HepG2 (cell line): ENCODE measurements at regions not wholly inside any gene's neighbourhood (a gene's known extent, or its start where the extent isn't known, plus 50 kb on each side); places are given as distances from the start of the nearest gene placed in this dataset.

Experiments used
- CTCF ChIP-seq: sonication (generic); formaldehyde crosslinking; IDR thresholded peaks from 2 replicates; pipeline ENCODE4 v1.5.0; 2020; ENCODE audit warnings: mild to moderate bottlenecking, missing genetic modification reagents, moderate library complexity
- EZH2 ChIP-seq: conservative IDR thresholded peaks from 2 replicates; pipeline ENCODE4 v1.6.1; 2012; ENCODE audit warnings: mild to moderate bottlenecking, low read depth, low read length, moderate library complexity
- HNRNPLL ChIP-seq: fragments of 200-400 bp; formaldehyde crosslinking; IDR thresholded peaks from 2 replicates; pipeline ENCODE4 v1.6.1; 2017; ENCODE audit warnings: mild to moderate bottlenecking, low read depth, low read length; ENCODE audit not compliant: poor library complexity, severe bottlenecking
- XBP1 ChIP-seq: sonication (generic); formaldehyde crosslinking; IDR thresholded peaks from 2 replicates; pipeline ENCODE4 v1.5.0; 2020; ENCODE audit warnings: missing genetic modification reagents
- YY1 ChIP-seq: IDR thresholded peaks from 2 replicates; pipeline ENCODE4 v1.6.1; 2011; ENCODE audit warnings: low read length, low read depth, moderate library complexity, mild to moderate bottlenecking; ENCODE audit not compliant: insufficient read depth, insufficient replicate concordance
- ZEB1 ChIP-seq: IDR thresholded peaks from 2 replicates; pipeline ENCODE4 v1.6.1; 2012; ENCODE audit warnings: mild to moderate bottlenecking, low read depth, inconsistent platforms; ENCODE audit not compliant: insufficient replicate concordance
- ZNF501 ChIP-seq: sonication (generic); formaldehyde crosslinking; IDR thresholded peaks from 2 replicates; pipeline ENCODE4 v1.5.1; 2020; ENCODE audit warnings: mild to moderate bottlenecking, moderate library complexity, missing genetic modification reagents
- TF ChIP-seq, protein P1 (sequence below), 2 experiments: IDR thresholded peaks; 2 replicates each; pipeline ENCODE4 v1.6.1; 2011 to 2012; ENCODE audit warnings: low read length in 2 of 2, borderline replicate concordance in 1 of 2, low read depth in 1 of 2, mild to moderate bottlenecking in 1 of 2, moderate library complexity in 1 of 2

- no peak for TF ChIP-seq ZEB1
- TF ChIP-seq EZH2 = no peak
- no peak for TF ChIP-seq XBP1 (CRISPR knock-in tag)
- TF ChIP-seq ZNF501 (CRISPR knock-in tag) = no peak
- TF ChIP-seq, protein P1, sequence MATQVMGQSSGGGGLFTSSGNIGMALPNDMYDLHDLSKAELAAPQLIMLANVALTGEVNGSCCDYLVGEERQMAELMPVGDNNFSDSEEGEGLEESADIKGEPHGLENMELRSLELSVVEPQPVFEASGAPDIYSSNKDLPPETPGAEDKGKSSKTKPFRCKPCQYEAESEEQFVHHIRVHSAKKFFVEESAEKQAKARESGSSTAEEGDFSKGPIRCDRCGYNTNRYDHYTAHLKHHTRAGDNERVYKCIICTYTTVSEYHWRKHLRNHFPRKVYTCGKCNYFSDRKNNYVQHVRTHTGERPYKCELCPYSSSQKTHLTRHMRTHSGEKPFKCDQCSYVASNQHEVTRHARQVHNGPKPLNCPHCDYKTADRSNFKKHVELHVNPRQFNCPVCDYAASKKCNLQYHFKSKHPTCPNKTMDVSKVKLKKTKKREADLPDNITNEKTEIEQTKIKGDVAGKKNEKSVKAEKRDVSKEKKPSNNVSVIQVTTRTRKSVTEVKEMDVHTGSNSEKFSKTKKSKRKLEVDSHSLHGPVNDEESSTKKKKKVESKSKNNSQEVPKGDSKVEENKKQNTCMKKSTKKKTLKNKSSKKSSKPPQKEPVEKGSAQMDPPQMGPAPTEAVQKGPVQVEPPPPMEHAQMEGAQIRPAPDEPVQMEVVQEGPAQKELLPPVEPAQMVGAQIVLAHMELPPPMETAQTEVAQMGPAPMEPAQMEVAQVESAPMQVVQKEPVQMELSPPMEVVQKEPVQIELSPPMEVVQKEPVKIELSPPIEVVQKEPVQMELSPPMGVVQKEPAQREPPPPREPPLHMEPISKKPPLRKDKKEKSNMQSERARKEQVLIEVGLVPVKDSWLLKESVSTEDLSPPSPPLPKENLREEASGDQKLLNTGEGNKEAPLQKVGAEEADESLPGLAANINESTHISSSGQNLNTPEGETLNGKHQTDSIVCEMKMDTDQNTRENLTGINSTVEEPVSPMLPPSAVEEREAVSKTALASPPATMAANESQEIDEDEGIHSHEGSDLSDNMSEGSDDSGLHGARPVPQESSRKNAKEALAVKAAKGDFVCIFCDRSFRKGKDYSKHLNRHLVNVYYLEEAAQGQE (IDR thresholded peaks at IDR 0.05; ENCODE audit: borderline replicate concordance in 1 of 2, low read depth in 1 of 2, low read length in 2 of 2) = no peak
- no peak for TF ChIP-seq YY1
- TF ChIP-seq HNRNPLL = no peak
- no peak for TF ChIP-seq CTCF (CRISPR knock-in tag)
Observed at GRCh38 chr10:28983799-28984198, 305.1 kb upstream of the LYZL1 start.
